MM.1S (cell line): ENCODE measurements at regions not wholly inside any gene's neighbourhood (a gene's known extent, or its start where the extent isn't known, plus 50 kb on each side); places are given as distances from the start of the nearest gene placed in this dataset.

Source experiments
- EZH2phosphoT487 ChIP-seq: fragments of 300-600 bp; sonication (generic); IDR thresholded peaks from 2 replicates; pipeline ENCODE4 v1.6.1; 2018; ENCODE audit warnings: antibody characterized with exemption, low read length
- TF ChIP-seq, protein P1 (sequence below): fragments of 300-600 bp; sonication (generic); IDR thresholded peaks from 2 replicates; pipeline ENCODE4 v1.5.1; 2016; ENCODE audit warnings: antibody characterized with exemption, low read length, mixed read lengths

DNA sequence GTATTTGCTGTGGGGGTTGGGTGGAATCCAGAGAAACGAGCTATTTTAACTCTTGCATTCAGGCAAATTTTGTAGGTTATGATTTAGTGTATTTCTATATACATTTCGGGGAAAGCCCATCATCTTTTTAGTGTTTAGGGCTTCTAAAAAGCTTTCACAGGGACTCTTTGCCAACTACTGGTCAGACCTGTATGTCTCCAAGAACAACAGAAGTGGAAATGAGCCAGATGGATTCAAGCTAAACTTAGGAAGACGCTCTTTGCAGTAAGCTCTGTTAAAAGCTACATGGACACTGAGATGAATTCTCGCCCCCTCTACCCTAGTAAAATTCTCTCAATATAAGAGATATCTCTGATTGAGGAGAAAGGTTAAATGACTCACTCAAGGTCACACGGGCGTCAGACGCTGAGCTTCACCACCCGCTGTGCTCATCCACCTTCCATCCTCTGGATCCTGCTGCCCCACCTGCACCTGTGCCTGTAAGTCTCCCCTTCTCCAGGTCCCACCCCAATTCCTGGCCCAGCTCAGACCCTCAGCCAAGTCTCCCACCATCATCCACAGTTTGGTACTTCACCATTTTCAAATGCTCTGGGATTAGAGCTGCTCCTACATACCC is 85.6 kb downstream of the MARCHF4 start:
- TF ChIP-seq EZH2phosphoT487, result no peak
- TF ChIP-seq, protein P1, sequence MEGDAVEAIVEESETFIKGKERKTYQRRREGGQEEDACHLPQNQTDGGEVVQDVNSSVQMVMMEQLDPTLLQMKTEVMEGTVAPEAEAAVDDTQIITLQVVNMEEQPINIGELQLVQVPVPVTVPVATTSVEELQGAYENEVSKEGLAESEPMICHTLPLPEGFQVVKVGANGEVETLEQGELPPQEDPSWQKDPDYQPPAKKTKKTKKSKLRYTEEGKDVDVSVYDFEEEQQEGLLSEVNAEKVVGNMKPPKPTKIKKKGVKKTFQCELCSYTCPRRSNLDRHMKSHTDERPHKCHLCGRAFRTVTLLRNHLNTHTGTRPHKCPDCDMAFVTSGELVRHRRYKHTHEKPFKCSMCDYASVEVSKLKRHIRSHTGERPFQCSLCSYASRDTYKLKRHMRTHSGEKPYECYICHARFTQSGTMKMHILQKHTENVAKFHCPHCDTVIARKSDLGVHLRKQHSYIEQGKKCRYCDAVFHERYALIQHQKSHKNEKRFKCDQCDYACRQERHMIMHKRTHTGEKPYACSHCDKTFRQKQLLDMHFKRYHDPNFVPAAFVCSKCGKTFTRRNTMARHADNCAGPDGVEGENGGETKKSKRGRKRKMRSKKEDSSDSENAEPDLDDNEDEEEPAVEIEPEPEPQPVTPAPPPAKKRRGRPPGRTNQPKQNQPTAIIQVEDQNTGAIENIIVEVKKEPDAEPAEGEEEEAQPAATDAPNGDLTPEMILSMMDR, result no peak
